ENCODE measurements at regions not wholly inside any gene's neighbourhood (a gene's known extent, or its start where the extent isn't known, plus 50 kb on each side); places are given as distances from the start of the nearest gene placed in this dataset.
A peak's percentile ranks its signal among the peaks of the same experiment; 100 is the strongest.

- H4K20me1 ChIP-seq (ENCODE audit: control insufficient read depth, extremely low read depth, insufficient read depth, low read length): no peaks in the 10 kb centered on the region
- no peak overlapping the region for H3K9ac ChIP-seq (ENCODE audit: control insufficient read depth, extremely low read depth, insufficient read depth, low read length)
- H3K27me3 ChIP-seq (ENCODE audit: control insufficient read depth, extremely low read depth, insufficient read depth, low read length): no peaks in the 10 kb centered on the region
- H3K9me3 ChIP-seq (ENCODE audit: control insufficient read depth, low read depth, low read length): no peaks in the 10 kb centered on the region
- peaks cover 12% of the 10 kb centered on the region for H3K4me1 ChIP-seq (ENCODE audit: control insufficient read depth, extremely low read depth, insufficient read depth, low read length)
- H3K4me2 ChIP-seq (ENCODE audit: control insufficient read depth, extremely low read depth, insufficient read depth, low read depth, low read length): peak overlapping the region; percentile 53
- TF ChIP-seq EZH2 (IDR thresholded peaks at IDR 0.05; ENCODE audit: low read length): no peak
- TF ChIP-seq, protein P1, sequence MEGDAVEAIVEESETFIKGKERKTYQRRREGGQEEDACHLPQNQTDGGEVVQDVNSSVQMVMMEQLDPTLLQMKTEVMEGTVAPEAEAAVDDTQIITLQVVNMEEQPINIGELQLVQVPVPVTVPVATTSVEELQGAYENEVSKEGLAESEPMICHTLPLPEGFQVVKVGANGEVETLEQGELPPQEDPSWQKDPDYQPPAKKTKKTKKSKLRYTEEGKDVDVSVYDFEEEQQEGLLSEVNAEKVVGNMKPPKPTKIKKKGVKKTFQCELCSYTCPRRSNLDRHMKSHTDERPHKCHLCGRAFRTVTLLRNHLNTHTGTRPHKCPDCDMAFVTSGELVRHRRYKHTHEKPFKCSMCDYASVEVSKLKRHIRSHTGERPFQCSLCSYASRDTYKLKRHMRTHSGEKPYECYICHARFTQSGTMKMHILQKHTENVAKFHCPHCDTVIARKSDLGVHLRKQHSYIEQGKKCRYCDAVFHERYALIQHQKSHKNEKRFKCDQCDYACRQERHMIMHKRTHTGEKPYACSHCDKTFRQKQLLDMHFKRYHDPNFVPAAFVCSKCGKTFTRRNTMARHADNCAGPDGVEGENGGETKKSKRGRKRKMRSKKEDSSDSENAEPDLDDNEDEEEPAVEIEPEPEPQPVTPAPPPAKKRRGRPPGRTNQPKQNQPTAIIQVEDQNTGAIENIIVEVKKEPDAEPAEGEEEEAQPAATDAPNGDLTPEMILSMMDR (optimal IDR thresholded peaks at IDR 0.05 in 1 of 3, IDR thresholded peaks at IDR 0.05 in 1 of 3, conservative IDR thresholded peaks at IDR 0.05 in 1 of 3; ENCODE audit: extremely low read depth in 1 of 3, insufficient read depth in 2 of 3, low read length in 3 of 3): no peak
- H2AFZ ChIP-seq (ENCODE audit: control insufficient read depth, low read length): peak overlapping the region; percentile 49
- no peak overlapping the region for H3K4me3 ChIP-seq (ENCODE audit: control insufficient read depth in 2 of 3, extremely low read depth in 1 of 3, insufficient read depth in 2 of 3, low read depth in 1 of 3, low read length in 3 of 3)
- DNase-seq (ENCODE audit: low read depth, low spot score) (peak; percentile 19), FAIRE-seq (peak; percentile 84)
- H3K36me3 ChIP-seq (ENCODE audit: control insufficient read depth in 2 of 2, extremely low read depth in 1 of 2, insufficient read depth in 2 of 2, low read length in 2 of 2): no peaks in the 10 kb centered on the region
- H3K79me2 ChIP-seq (ENCODE audit: control insufficient read depth, insufficient read depth, low read length): no peaks in the 10 kb centered on the region
- dilution Hi-C loops (cut with MboI; ENCODE audit: extremely low pct_ligation_motif_present, low sequenced_read_pairs): no loop called here
- no peaks in the 10 kb centered on the region for H3K9me1 ChIP-seq (ENCODE audit: control insufficient read depth, extremely low read depth, insufficient read depth, low read length)
- H3K27ac ChIP-seq (ENCODE audit: control insufficient read depth, insufficient read depth, low read length): no peak overlapping the region
Observed at GRCh38 chr9:16202914-16203728, 650.3 kb downstream of the CCDC171 start.

DNA sequence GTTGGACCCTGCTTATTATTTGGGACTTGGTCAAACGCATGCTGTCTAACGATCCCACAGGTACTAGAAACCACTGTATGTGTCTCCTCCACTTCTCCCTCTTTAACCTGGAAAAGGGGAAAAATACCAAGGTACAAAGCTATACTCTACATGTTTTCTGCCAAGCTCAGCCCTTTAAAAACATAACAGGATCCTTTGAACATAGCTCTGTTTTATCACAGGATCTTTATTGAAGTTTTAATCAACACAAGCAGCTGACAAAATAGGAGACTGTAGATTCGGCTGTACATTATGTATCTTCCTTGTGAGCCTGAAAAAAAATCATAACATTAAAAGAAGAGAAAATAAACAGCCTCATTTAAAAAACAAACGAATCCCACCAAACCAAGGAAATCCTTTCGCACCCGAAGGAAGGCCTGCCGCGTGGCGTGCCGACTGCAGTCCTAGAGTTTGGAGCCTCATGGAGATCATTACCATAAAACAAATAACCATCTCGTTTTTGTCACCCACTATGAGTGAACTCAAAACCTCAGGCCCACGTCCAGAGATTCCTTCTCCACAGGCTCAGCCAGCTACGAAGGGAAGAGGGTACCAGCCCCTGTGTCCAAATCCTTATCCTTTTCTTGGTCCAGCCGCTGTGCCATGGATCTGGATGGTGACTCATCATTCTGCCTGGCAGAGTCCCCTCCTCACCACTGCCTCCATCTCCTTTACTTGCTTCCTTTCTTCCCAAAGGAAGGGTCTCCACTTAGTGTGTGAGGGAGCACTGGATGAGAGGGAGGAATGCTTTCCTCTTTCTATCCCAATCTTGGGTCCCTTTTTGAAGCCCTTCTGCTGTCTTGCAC is 651.1 kb downstream of the CCDC171 start:
- no peak overlapping the region for H2AFZ ChIP-seq (ENCODE audit: control insufficient read depth, low read length)
- H3K4me1 ChIP-seq (ENCODE audit: control insufficient read depth, extremely low read depth, insufficient read depth, low read length): peaks cover 12% of the 10 kb centered on the region
- H3K9ac ChIP-seq (ENCODE audit: control insufficient read depth, extremely low read depth, insufficient read depth, low read length): no peak overlapping the region
- H3K9me3 ChIP-seq (ENCODE audit: control insufficient read depth, low read depth, low read length): no peaks in the 10 kb centered on the region
- TF ChIP-seq, protein P1 (optimal IDR thresholded peaks at IDR 0.05 in 1 of 3, IDR thresholded peaks at IDR 0.05 in 1 of 3, conservative IDR thresholded peaks at IDR 0.05 in 1 of 3; ENCODE audit: extremely low read depth in 1 of 3, insufficient read depth in 2 of 3, low read length in 3 of 3): no peak
- TF ChIP-seq EZH2 (IDR thresholded peaks at IDR 0.05; ENCODE audit: low read length): no peak
- H3K4me3 ChIP-seq (ENCODE audit: control insufficient read depth in 2 of 3, extremely low read depth in 1 of 3, insufficient read depth in 2 of 3, low read depth in 1 of 3, low read length in 3 of 3): no peak overlapping the region
- DNase-seq (ENCODE audit: low read depth, low spot score) (no peak), FAIRE-seq (no peak)
- H3K27me3 ChIP-seq (ENCODE audit: control insufficient read depth, extremely low read depth, insufficient read depth, low read length): no peaks in the 10 kb centered on the region
- no peaks in the 10 kb centered on the region for H3K79me2 ChIP-seq (ENCODE audit: control insufficient read depth, insufficient read depth, low read length)
- dilution Hi-C loops (cut with MboI; ENCODE audit: extremely low pct_ligation_motif_present, low sequenced_read_pairs): no loop called here
- peak overlapping the region; percentile 53 for H3K4me2 ChIP-seq (ENCODE audit: control insufficient read depth, extremely low read depth, insufficient read depth, low read depth, low read length)
- no peaks in the 10 kb centered on the region for H4K20me1 ChIP-seq (ENCODE audit: control insufficient read depth, extremely low read depth, insufficient read depth, low read length)
- H3K36me3 ChIP-seq (ENCODE audit: control insufficient read depth in 2 of 2, extremely low read depth in 1 of 2, insufficient read depth in 2 of 2, low read length in 2 of 2): no peaks in the 10 kb centered on the region
- H3K9me1 ChIP-seq (ENCODE audit: control insufficient read depth, extremely low read depth, insufficient read depth, low read length): no peaks in the 10 kb centered on the region
- no peak overlapping the region for H3K27ac ChIP-seq (ENCODE audit: control insufficient read depth, insufficient read depth, low read length)
